ENCODE measurements at regions not wholly inside any gene's neighbourhood (a gene's known extent, or its start where the extent isn't known, plus 50 kb on each side); places are given as distances from the start of the nearest gene placed in this dataset.
"Not testable (repeated sequence)": the region's sequence is repeated elsewhere in the genome, so short reads cannot be mapped to it uniquely, and the experiment has no call there.

DNA sequence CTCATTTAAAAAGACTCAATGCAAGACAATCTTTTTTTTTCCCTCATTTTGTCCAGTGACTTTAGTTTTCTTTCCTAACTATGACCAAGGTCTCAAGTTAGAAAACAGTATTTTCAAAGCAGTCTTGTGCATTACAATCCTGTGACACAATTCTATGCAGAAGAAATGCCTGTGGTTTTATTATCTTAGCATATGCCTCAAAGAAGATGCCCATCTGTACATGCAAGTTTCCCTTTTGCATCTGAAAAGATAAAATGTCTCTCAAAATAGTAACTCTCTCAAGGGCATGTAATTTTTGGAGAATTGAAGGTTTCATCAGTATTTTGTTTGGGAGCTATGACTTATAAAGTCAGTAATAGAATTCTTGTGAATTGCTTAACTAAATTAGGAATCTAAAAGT is 292.0 kb upstream of the SUCLG2 start:
- intact Hi-C loops (cut with DNase I): no loop called here
- no peaks in the 10 kb centered on the region for H3K9me3 ChIP-seq
- no peak for DNase-seq
- no peak overlapping the region for H3K4me3 ChIP-seq
- H3K4me1 ChIP-seq: no peaks in the 10 kb centered on the region
- H3K36me3 ChIP-seq: no peaks in the 10 kb centered on the region
- H3K27me3 ChIP-seq: no peaks in the 10 kb centered on the region
- no peak for TF ChIP-seq POLR2A (IDR thresholded peaks at IDR 0.05)
- TF ChIP-seq, protein P1, sequence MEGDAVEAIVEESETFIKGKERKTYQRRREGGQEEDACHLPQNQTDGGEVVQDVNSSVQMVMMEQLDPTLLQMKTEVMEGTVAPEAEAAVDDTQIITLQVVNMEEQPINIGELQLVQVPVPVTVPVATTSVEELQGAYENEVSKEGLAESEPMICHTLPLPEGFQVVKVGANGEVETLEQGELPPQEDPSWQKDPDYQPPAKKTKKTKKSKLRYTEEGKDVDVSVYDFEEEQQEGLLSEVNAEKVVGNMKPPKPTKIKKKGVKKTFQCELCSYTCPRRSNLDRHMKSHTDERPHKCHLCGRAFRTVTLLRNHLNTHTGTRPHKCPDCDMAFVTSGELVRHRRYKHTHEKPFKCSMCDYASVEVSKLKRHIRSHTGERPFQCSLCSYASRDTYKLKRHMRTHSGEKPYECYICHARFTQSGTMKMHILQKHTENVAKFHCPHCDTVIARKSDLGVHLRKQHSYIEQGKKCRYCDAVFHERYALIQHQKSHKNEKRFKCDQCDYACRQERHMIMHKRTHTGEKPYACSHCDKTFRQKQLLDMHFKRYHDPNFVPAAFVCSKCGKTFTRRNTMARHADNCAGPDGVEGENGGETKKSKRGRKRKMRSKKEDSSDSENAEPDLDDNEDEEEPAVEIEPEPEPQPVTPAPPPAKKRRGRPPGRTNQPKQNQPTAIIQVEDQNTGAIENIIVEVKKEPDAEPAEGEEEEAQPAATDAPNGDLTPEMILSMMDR (IDR thresholded peaks at IDR 0.05): no peak
- H3K27ac ChIP-seq: no peak overlapping the region

- DNase-seq: no peak
- Histone ChIP-seq H3K9me3 (no peaks in the 10 kb centered on the region), H3K27ac (no peak overlapping the region), H3K27me3 (no peaks in the 10 kb centered on the region), H3K36me3 (no peaks in the 10 kb centered on the region), H3K4me3 (no peak overlapping the region), H3K4me1 (no peaks in the 10 kb centered on the region)
- intact Hi-C loops (cut with DNase I): no loop called here
- whole genome bisulfite sequencing, 2 donors: 100% methylated on average over 1 of the region's 1 CpG; no CpG with 5 or more reads in 1 of the 2 donors
- TF ChIP-seq, protein P1 (IDR thresholded peaks at IDR 0.05): no peak
- no peak for TF ChIP-seq POLR2A (IDR thresholded peaks at IDR 0.05)
Measured at GRCh38 chr3:67943546-67943945, 289.1 kb upstream of the SUCLG2 start.

- TF ChIP-seq, protein P1 (IDR thresholded peaks at IDR 0.05): no peak
- TF ChIP-seq POLR2A (IDR thresholded peaks at IDR 0.05): no peak
- Histone ChIP-seq H3K4me3 (no peak overlapping the region), H3K4me1 (no peaks in the 10 kb centered on the region), H3K9me3 (no peaks in the 10 kb centered on the region), H3K36me3 (no peaks in the 10 kb centered on the region), H3K27me3 (no peaks in the 10 kb centered on the region), H3K27ac (no peak overlapping the region)
- DNase-seq: no peak
- intact Hi-C loops (cut with DNase I): no loop called here
- 61 to 77% methylated on average over 3 of the region's 3 CpGs for WGBS, 2 donors
Measured at GRCh38 chr3:67941433-67942030, 287.1 kb upstream of the SUCLG2 start.

DNA sequence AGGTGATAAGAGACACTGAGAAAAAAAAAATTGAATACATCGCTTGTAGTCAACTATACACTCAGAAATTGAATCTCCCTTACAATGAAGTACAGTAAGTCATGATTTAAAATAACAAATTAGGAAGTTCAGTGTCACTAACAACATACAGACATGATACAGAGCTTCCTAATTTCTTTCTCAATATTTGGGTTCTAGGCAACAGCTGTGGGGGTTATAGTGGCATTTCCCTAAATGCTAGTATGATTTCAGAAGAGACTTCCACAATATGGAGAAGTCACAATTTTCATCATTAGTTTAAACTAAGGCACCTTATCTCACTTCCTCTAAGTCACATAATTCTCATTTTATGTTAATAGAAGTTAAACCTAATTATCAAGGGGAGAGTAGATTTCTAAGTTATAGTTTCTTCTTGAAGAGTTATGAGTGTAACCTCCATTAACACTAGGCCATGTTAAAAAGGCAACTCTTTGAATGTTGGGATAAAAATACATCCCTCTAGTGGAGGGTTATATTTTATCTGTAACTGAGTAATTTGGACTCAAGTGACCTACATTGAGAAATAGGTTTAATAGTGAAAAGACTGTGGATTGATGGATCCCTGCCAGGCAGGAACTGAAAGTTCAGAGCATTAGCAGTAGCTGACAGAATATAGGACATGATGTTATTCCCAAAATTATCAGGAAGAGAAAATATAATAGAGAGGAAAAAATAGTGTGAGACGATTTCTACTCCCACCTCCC is 286.0 kb upstream of the SUCLG2 start:
- DNase-seq: no peak
- no peaks in the 10 kb centered on the region for H3K4me1 ChIP-seq
- no peaks in the 10 kb centered on the region for H3K36me3 ChIP-seq
- intact Hi-C loops (cut with DNase I): no loop called here
- TF ChIP-seq, protein P1 (IDR thresholded peaks at IDR 0.05): no peak
- no peak for TF ChIP-seq POLR2A (IDR thresholded peaks at IDR 0.05)
- H3K27me3 ChIP-seq: no peaks in the 10 kb centered on the region
- H3K27ac ChIP-seq: no peak overlapping the region
- H3K9me3 ChIP-seq: no peaks in the 10 kb centered on the region
- 60 to 63% methylated on average over 2 of the region's 2 CpGs for WGBS, 2 donors
- H3K4me3 ChIP-seq: no peak overlapping the region

DNA sequence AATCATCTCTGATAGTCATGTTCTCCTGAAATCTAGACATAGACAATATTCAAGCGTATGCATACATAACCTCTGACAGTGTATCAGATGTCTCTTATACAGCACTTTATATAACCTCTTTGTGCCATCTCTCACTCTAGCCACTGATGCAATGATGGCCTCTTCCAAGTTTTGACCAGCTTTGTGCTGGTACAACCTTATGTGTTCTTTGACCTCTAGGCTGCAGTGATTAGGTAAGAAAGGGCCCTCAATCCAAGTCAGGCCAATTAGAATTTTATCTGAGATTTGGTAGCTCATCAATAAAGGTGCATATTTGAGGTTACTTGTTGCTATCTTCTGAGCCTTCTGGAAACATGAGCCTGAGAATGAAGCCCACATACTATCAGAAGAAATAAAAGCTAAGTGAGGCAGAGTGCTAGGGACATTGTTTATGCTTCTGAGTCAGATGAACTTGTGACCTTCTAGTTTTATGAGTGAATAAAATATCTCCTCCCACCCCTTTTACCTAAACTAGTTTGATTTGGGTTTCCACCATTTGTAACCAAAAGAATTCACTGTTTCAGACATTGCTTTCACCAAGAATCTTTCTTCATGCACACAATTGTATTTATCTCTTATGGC is 283.2 kb upstream of the SUCLG2 start:
- Histone ChIP-seq H3K27me3 (no peaks in the 10 kb centered on the region), H3K36me3 (no peaks in the 10 kb centered on the region), H3K4me3 (no peak overlapping the region), H3K27ac (no peak overlapping the region), H3K9me3 (no peaks in the 10 kb centered on the region), H3K4me1 (no peaks in the 10 kb centered on the region)
- WGBS, 2 donors: 100% methylated on average over 1 of the region's 1 CpG
- TF ChIP-seq, protein P1 (IDR thresholded peaks at IDR 0.05): no peak
- TF ChIP-seq POLR2A (IDR thresholded peaks at IDR 0.05): no peak
- intact Hi-C loops (cut with DNase I): no loop called here
- DNase-seq: no peak

- DNase-seq; H3K4me1 ChIP-seq; H3K4me3 ChIP-seq; H3K36me3 ChIP-seq; H3K27me3 ChIP-seq; H3K27ac ChIP-seq; intact Hi-C loops (cut with DNase I); H3K9me3 ChIP-seq: not testable (repeated sequence)
- WGBS, 2 donors: 83 to 89% methylated on average over 4 of the region's 4 CpGs
Measured at GRCh38 chr3:67930394-67930793, 276.0 kb upstream of the SUCLG2 start.
